GM06990 (cell line): ENCODE measurements at regions not wholly inside any gene's neighbourhood (a gene's known extent, or its start where the extent isn't known, plus 50 kb on each side); places are given as distances from the start of the nearest gene placed in this dataset.

Source experiments
- DNase-seq: peaks from one replicate; pipeline ENCODE4 v3.0.0-alpha.2; 2011; ENCODE audit not compliant: insufficient read length; ENCODE audit errors: extremely low read depth
- H3K27me3 ChIP-seq: replicated peaks from 2 replicates; pipeline ENCODE4 v1.6.0; 2011; ENCODE audit warnings: low read length; ENCODE audit not compliant: control insufficient read depth, insufficient read depth
- H3K36me3 ChIP-seq: 2 replicates; pipeline ENCODE4 v1.5.1; 2011; ENCODE audit warnings: low read length; ENCODE audit not compliant: control insufficient read depth, insufficient read depth
- H3K4me3 ChIP-seq: replicated peaks from 2 replicates; pipeline ENCODE4 v1.5.1; 2011; ENCODE audit warnings: low read depth, mild to moderate bottlenecking, control low read depth, low read length
- TF ChIP-seq, protein P1 (sequence below): IDR thresholded peaks from 2 replicates; pipeline ENCODE4 v1.5.1; 2011; ENCODE audit warnings: low read length, control low read depth, mild to moderate bottlenecking, inconsistent platforms; ENCODE audit not compliant: insufficient read depth, poor library complexity, severe bottlenecking

GRCh38 chr18:27567434-27567833 is 382.3 kb upstream of the CHST9 start:
- Histone ChIP-seq H3K36me3 (no peaks in the 10 kb centered on the region), H3K4me3 (no peak overlapping the region), H3K27me3 (no peaks in the 10 kb centered on the region)
- no peak for DNase-seq
- TF ChIP-seq, protein P1, sequence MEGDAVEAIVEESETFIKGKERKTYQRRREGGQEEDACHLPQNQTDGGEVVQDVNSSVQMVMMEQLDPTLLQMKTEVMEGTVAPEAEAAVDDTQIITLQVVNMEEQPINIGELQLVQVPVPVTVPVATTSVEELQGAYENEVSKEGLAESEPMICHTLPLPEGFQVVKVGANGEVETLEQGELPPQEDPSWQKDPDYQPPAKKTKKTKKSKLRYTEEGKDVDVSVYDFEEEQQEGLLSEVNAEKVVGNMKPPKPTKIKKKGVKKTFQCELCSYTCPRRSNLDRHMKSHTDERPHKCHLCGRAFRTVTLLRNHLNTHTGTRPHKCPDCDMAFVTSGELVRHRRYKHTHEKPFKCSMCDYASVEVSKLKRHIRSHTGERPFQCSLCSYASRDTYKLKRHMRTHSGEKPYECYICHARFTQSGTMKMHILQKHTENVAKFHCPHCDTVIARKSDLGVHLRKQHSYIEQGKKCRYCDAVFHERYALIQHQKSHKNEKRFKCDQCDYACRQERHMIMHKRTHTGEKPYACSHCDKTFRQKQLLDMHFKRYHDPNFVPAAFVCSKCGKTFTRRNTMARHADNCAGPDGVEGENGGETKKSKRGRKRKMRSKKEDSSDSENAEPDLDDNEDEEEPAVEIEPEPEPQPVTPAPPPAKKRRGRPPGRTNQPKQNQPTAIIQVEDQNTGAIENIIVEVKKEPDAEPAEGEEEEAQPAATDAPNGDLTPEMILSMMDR: no peak

DNA sequence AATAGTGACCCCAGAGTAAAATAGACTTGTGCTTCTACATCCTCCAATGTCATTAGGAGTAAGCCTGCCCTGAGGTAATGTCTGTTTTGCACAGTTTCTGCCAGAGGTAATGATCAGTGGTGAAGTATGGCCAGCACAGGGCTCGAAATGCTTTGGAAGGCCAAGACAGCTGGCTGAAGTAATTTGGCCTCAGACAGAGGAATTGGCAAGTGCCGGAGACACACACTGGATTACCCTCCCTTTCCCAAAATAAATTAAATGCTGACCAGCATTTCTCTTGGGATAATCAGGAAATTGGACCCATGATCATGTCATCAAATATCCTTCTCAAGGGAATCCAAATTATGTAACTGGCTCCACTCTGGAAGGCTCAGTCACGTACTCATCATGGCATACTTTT is 379.0 kb upstream of the CHST9 start:
- Histone ChIP-seq H3K27me3 (no peaks in the 10 kb centered on the region), H3K36me3 (no peaks in the 10 kb centered on the region), H3K4me3 (no peak overlapping the region)
- TF ChIP-seq, protein P1: no peak
- no peak for DNase-seq

GRCh38 chr18:27558388-27559155 is 373.5 kb upstream of the CHST9 start:
- H3K4me3 ChIP-seq: no peak overlapping the region
- H3K27me3 ChIP-seq: no peaks in the 10 kb centered on the region
- TF ChIP-seq, protein P1: no peak
- H3K36me3 ChIP-seq: no peaks in the 10 kb centered on the region
- no peak for DNase-seq

DNA sequence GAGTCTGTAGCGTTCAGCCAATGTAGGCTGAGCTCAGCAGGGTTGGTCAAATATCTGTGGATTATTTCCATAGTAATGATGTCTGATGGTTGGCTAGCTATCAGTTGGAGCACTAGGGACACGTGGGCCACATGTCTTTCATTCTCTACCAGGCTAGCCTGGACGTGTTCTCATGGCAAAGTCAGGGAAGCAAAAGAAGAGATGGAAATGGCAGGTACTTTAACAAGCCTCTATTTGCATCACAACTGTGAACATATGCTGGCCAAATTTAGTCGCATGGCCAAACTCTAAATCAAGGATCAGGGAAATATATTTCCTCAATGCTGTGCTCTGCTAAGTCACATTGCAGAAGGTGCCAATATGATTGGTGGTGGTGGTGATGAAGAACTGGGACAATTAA is 371.6 kb upstream of the CHST9 start:
- no peak for DNase-seq
- TF ChIP-seq, protein P1: no peak
- H3K27me3 ChIP-seq: no peaks in the 10 kb centered on the region
- no peaks in the 10 kb centered on the region for H3K36me3 ChIP-seq
- no peak overlapping the region for H3K4me3 ChIP-seq

DNA sequence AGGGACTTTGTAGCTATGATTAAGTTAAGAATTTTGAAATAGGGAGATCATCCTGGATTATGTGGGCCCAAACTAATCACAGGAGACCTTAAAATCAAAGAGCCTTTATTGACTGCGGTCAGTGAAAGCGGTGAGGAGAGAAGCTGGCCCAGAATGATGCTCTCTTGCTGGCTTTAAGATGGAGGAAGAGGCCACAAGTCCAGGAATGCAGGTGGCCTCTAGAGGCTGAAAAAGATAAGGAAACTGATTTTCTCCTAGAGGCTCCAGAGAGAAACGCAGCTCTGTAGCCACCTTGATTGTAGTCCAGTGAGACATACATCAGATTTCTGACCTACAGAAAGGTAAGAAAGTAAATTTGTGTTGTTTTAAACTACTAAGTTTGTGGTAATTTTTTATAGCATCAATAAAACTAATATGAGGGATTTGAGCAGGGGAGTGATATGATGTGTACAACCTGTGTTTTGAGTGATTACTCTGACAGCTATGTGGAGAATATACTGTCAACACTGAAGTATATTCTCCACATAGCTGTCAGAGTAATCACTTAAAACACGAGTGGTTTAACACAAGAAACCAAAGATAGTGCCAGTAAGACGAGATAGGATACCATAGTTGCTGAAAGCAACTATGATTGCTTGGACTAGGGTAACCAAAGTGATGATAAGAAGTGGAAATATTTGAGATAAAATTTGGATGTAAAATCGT is 364.4 kb upstream of the CHST9 start:
- no peak overlapping the region for H3K4me3 ChIP-seq
- H3K36me3 ChIP-seq: no peaks in the 10 kb centered on the region
- H3K27me3 ChIP-seq: no peaks in the 10 kb centered on the region
- TF ChIP-seq, protein P1: no peak
- DNase-seq: no peak

DNA sequence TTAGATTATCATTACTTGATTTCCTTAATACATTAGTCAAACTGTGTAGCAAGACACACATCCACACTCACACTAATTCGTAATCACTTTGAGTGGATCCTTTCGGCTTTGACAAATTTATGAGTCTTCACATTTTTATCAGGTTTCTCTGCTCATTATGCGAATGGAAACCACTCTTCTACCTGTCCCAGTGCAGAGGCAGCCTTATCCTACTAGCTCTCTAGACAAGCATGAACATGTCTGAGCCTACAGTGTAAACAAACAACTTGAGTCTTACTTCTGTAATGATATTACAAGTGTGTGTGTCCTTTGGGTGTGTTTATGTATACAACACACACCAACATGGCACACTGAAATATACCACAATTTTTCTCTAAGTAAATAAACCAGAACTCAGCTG is 361.9 kb upstream of the CHST9 start:
- no peaks in the 10 kb centered on the region for H3K27me3 ChIP-seq

More for the DNA sequence above, 361.9 kb upstream of the CHST9 start:
- Histone ChIP-seq H3K36me3 (no peaks in the 10 kb centered on the region), H3K4me3 (no peak overlapping the region)
- TF ChIP-seq, protein P1: no peak
- DNase-seq: no peak
